IPS-NIHi7 (cell line): ENCODE measurements at regions not wholly inside any gene's neighbourhood (a gene's known extent, or its start where the extent isn't known, plus 50 kb on each side); places are given as distances from the start of the nearest gene placed in this dataset.

Experiments
- DNase-seq: peaks from one replicate; pipeline ENCODE4 v3.0.0; 2012; ENCODE audit warnings: mixed read lengths; ENCODE audit errors: extremely low spot score

DNA sequence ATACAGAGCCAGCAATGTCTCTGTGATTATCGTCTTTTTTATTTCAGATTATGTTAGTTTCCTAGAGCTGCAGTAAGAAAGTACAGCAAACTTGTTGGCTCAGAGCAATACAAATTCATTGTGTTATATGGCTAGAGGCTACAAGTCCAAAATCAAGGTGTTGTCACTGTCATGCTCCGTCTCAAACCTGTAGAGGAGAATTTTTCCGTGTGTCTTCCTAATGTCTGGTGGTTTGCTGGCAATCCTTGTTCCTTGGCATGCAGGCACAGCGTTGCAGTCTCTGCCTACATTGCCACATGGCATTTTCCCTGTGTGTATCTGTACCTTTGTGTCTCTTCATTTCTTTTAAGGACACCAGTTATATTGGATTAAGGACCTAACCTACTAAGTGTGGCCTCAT is 244.4 kb downstream of the LRRIQ3 start:
- no peak for DNase-seq

DNA sequence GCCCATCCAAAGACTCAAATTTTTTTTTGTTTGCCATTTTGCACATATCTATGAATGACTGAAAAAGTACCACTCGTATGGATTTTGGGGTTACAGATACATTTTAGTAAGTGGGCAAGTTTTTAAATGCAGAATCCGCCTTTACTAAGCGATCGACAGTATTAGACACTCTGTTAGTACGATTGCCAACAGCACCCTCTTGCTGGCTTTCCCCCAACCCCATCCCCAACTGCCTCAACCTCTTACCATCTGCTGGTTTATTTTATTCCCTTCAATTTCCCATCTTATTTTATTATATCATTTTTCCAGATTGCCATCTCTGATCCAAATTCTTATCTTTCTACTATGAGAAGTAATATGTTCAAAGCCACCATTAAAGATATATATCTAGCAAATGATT is 244.8 kb downstream of the LRRIQ3 start:
- DNase-seq: no peak

DNA sequence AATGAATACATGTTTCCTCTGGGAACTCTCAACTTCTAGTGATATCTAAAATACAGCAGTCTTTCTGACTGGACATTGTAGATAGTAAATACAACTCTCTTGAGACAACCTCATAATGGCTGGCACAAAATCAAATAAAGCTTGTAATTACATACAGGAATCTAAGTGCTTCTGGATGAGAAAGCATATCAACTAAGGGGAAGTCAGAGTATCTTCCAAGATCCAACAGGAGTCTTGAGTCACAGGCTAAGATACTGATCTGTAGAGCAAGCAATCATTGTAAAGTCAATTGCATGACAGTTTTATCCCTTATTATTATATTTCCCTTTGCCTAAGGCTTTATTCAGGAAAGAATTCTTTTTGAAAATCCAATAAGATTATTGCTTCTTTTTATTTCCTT is 249.9 kb downstream of the LRRIQ3 start:
- DNase-seq: no peak

DNA sequence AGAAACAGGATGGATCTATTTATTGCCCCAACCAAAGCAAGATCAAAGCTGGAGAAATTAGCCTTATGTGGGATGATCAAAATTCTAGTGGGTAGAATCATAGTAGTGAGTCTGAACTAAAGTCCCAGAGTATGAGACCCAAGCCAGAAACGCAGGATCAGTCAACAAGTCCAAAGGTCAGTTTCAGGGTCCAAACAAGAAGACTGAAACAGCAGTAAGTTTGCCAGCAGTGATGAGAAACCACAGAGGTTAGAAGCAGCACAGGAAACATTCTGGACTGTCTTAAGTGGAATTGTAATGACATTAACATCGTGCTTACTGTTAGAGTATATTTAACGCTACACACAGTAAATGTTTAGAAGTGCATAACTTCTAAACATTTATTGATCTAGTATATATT is 251.0 kb downstream of the LRRIQ3 start:
- DNase-seq: no peak

DNA sequence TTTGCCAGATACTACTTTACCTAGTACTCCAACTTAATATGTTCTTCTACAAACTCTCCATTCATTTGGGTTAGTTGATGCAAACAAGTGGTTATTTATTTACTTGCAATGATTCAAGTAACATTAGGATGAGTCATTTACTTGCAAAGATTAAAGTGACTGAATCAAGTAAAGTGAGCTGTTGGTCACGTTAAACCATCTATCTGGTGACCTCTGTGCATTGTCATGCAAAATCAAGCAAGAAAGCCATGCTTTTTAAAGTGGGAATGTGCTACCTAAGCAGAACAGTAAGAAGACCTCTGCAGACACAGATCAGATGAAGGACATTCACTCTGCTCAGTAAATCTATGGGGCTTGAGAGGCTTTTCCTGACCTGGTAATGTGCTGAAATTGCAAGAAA is 254.7 kb downstream of the LRRIQ3 start:
- peak; percentile 17 for DNase-seq

DNA sequence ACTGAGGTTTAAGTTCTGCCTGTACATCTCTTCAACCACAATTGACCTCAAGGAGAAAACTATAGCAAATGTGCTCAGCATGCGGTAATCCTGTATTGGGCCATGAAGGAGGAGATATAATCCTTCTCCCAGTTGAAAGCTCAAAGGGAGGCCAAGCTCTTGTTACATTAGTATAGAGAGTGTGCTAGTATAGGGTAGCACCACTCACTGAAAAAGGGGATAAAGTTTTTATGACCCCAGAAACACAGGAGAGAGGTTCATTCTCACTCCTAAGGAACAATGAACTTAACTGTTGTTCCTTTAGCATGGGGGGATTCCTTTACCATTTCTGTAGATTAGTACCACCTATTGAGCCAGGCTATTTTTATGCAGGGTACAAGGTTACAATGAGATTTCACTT is 267.7 kb downstream of the LRRIQ3 start:
- no peak for DNase-seq

DNA sequence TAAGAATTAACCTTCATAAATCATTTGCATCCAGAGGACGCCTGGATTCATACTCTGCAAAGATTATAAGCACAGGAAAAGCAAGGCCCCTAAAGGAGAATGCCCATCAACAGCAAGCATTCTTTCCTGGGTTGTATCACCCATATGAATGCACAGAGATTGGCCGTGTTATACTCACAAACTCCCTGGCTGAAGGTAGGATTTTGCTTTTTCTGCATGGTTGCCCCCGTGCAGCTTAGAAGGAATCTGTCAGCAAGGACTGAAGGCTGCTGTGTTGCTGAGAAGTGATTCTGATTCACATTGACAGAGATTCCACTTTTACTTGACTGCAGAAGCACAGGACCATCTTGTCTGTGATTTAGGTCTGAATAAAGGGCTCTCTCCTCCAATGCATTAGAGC is 283.0 kb downstream of the LRRIQ3 start:
- DNase-seq: no peak

DNA sequence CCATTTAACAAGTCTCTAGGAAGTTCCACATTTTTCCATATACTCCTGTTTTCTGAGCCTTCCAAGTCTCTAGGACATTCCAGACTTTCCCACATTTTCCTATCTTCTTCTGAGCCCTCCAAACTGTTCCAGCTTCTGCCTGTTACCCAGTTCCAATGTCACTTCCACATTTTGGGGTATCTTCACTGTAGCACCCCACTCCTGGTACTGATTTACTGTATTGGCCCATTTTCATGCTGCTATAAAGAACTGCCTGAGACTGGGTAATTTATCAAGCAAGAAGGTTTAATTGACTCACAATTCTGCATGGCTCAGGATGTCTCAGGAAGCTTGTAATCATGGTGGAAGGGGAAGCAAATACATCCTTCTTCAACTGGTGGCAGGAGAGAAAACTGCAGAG is 285.0 kb downstream of the LRRIQ3 start:
- no peak for DNase-seq

DNA sequence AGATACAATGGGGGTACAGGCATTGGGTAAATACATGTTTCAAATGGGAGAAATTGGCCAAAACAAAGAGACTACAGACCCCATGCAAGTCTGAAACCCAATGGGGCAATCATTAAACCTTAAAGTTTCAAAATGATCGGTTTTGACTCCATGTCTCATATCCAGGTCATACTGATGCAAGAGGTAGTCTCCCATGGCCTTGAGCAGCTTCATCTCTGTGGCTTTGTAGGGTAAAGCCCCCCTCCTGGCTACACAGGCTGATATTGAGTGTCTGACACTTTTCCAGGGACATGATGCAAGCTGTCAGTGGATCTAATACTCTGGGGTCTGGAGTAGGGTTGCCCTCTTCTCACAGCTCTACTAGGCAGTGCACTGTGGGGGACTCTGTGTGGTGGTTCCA is 286.1 kb downstream of the LRRIQ3 start:
- DNase-seq: no peak

DNA sequence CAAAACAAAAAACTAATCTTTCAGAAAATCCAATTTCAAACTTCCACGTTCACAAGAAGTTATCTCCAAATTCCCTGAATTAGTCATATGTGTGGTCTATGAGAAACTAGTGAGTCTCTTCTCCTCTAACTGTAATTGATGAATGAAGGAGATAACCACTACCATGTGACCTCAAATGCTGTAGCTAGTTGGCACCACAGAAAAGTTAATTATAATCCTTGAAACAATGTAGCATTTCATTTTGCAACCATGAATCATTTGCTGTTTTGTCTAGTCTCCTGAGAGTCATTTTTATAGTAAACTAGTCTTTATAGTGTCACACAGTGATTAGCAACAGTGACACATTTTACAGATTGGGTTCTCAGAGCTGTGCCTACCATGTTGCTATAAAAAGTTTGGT is 287.5 kb downstream of the LRRIQ3 start:
- DNase-seq: no peak

DNA sequence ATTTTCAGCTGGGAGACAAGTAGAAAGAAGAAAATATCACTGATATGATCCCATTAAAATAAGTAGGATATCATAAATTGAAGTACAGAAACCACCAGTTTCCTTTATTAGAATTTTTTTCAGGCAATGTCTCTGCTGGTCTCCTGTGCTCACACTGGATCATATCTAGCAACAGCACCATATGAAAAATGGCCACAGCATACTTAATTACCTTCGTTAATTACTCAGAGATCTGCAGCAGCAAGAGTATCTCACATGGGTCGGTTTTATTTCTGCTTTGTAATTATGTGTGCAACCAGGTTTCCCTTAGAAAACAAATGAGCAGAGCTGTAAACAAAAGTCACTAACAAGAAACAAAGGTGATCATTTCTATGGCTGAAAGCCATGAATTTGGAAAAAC is 287.9 kb downstream of the LRRIQ3 start:
- no peak for DNase-seq

DNA sequence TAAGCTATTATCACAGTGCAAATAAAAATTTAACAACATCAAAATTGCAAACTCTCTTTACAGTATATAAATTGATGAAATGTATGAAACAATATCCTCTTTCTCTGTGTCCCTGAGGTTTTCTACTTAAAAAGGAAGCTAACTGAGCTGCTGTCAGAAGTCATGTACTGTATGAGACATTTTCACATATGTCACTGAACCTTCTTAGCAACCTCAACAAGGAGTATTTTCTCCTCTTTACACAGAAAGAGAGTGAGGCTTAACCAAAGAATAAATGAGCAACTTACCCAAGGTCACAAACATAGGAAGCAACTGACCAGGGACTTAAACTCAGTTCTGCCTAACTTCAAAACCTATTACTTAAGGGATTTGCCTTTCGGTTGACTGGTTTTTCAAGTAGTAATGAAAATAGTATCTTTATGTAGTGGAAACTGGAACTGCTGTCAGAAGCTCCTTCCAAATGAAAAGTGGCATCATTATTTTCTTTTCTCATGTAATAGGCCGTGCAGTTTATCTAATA is 288.9 kb downstream of the LRRIQ3 start:
- no peak for DNase-seq

DNA sequence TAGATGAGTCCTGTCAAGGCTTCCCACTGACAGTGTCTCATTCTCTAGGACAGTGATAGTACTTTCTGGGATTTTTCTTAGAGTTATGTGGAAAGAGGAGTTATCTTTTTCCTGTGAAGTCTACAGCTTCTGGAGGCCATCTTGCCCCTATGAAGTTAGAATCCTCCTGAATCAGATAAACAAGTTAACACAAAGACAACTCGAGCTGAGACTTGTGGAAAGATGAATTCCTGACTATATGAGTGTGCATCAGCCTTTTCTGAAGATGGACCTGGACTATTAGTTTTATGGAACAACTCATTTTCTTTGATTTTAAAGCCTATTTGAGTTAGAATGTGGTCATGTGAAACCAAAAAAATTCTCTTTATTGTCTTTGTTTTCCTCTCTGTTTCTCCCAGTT is 290.9 kb downstream of the LRRIQ3 start:
- no peak for DNase-seq

DNA sequence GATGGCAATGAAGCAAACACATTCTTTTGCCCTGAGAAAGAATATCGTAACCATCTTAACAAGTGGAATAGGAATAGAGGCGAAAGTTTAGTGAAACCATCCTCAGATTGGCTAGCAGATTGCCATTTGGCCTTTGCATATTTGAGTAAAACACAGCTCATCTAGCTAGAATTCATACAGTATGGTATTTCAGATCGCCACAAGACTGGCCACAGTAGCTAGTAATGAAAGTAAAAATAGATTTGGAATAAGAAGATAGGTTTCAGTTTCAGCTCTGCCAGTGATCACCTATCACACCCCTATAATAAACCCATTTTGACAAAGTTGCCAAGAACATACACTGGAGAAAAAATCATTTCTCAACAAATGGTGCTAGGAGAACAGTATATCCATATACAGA is 294.9 kb downstream of the LRRIQ3 start:
- DNase-seq: no peak

DNA sequence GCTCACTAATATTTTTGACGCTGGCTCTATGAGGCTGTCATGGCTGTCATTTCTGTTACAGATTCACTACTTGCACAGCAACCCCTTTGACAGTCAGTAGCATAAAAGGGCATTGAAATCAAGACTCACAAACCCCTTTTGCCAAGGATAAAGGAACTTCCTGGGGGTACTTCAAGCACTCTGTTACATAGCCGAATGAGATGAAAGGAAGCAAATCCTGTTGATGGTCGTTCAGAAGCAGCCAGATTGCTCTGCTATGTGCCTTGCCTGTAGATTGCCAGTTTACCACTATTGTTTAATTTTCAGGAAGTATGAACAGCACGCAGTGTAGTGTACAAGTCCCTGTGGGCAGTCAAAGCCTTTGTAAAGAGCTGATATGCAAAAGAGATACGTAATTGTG is 296.2 kb downstream of the LRRIQ3 start:
- no peak for DNase-seq

DNA sequence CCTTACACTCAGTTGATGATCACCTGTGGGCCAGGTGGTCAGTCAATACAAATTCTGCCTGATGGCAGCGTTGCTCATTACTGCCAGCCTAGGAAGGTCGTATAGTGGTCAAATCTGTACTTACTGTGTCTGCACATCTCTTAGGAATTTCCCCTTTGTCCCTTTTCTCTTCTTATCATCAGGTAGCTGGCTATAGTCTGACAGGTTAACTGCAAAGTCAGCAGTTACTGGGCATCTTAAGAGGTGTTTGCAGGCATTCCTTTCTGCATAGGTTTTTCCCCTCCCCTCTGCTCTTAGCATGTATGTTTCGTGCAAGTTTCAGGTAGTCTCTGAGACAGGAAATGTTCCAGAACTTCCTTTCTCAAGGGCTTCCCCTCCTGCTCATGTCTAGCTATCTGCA is 298.7 kb downstream of the LRRIQ3 start:
- no peak for DNase-seq

DNA sequence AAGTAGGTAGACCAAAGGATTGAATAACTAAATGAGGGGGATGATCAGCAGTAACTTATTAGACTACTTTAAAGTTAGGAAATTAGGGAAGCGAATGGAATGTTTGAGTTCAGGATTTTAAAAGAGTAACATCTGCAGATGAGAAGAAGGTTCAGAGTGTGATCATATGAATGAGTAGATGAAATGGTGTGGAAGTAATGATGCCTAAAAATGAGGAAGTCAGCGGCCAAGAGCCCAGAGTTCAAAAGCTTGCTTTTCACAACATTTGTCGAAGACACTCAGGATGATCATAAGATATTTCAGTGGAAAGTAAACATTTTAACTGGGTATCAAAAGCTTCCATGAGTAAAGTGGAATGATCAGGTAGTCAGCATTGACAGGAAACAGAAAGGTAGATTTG is 299.4 kb downstream of the LRRIQ3 start:
- no peak for DNase-seq

DNA sequence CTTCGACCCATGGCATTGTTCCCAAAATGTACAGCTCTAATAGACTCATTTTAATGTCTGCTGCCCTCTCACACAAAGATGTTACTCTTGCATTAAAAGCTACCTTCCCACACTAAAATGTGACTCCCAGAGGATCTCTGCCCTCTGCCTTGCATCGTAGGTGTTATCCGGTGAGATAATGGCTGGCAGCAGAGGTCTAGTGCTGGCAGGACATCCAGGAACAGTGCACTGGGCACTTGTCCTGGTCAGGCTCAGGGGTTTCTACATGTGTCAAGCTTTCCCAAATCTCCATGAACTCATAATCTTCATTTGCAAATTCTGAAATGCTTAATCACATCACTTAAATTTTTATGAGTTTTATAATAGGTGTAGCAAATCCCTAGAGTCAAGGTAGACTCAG is 310.6 kb downstream of the LRRIQ3 start:
- DNase-seq: no peak

DNA sequence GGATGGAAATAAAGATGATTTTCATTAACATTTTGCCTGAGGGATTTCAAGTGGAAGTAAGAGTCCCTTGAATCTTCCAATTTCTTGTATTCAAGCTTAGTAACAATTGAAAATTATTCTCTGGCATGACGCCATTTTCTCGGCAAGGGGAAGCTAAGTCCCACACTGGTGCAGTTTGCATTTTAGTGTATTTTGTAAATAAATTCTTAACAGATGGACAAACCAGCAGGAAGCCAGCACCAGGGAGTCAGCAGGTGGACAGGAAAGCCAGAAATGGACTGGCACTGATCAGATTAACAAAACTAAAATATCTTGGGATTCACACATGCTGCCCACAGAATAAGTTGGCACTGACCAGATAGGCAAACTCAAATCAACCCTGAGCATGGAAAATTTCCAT is 311.3 kb downstream of the LRRIQ3 start:
- DNase-seq: no peak

DNA sequence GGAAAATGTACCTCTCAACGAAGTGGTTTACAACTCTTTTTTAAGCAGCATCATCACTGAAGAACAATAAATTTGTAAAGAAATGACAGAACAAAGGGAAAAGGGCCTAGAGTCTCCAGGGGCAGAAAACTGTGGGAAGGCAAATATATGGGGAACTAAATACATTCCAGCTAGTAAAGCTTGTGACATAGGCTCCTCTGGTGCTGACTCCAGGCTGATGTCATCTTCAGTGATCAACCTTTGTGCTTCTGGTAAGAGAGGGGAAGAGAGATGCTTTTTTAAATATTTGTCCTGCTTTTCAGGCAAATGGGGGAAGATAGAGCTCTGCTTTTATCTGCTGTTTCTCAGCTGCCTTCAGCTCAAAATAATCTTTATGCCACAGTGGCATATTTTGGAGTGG is 323.2 kb downstream of the LRRIQ3 start:
- DNase-seq: no peak

DNA sequence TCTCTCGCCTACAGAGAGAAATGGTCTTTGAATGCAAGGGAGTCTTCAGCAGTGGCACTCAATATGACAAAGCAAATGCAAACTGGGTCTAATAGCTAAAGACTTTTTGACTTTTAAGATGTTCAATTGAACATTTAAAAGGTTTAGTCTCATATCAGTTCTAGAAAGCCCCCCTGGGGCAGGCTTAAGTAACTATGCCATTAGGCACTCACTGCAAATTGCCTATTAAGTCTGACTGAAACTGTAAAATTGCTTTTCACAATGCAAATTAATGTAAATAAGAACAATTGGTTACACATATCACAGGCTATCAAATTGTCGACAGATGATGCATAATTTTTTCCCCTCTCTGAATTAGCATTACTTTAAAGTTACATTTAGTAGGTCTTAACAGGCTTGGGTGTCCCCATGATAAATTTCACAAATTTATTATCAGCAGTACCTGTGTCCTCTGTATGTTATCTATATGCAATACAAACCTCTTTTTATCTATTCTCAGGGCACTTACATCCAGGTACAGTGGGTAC is 329.1 kb downstream of the LRRIQ3 start:
- no peak for DNase-seq

DNA sequence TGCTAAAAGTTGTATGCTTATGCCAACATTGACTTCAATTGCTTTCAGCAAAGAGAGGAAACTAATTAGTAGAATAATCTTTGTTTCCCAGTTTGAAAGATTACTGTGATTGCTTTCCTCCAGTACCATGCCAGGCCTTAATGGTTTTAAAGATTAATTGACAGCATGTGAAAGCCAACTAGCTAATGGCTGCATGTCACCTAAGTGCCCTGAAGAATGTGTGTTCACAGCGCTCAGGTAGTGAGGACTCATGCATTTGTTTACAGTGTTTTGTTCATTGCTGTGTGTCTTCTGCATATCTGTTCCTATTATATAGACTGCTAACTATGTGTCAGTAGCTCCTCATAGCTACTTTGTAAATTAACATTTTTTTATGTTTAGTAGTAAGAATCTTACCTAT is 335.6 kb downstream of the LRRIQ3 start:
- DNase-seq: peak; percentile 10

DNA sequence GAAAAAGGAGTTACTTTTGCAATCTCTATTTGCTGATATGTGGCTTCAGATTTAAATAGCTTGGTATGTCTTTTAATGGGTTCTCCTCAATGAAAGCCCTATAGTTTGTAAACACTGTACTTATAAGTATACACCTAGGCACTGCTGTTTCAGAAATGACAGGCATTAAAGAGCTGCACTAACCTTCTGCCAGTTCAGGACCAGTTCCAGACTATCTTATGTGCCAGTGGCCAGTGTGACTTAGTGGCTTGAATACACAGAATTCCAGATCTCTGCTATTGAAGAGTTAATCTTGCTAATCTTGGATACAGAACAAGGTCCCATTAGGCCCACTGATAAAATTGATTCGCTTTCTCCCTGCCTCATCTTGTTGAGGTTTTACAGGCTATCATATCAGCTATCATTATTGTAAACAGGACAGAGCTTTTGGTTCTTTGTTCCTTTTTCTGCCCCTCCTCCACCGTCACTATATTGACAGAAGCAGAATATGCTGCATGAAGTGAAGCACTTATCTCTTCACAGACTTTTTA is 337.5 kb downstream of the LRRIQ3 start:
- no peak for DNase-seq

DNA sequence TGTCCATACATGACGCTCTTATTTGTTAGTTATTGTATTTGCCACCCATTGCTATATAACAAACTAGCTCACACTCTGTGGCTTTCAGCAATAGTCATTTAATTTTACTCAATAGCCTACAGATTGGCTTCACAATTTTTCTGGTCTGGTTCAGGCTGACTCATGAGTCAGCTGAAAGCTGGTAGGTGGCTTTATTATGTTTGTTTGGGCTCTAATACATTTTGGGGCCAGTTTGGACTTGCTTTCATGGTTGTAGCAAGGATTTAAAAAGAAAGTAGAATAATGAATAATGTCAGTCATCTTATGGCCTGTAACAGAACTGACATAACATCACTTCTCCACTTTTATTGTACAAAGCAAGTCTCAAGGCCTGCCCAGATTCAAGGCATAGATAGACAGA is 338.7 kb downstream of the LRRIQ3 start:
- DNase-seq: no peak
